ENCODE measurements at regions not wholly inside any gene's neighbourhood (a gene's known extent, or its start where the extent isn't known, plus 50 kb on each side); places are given as distances from the start of the nearest gene placed in this dataset.

DNA sequence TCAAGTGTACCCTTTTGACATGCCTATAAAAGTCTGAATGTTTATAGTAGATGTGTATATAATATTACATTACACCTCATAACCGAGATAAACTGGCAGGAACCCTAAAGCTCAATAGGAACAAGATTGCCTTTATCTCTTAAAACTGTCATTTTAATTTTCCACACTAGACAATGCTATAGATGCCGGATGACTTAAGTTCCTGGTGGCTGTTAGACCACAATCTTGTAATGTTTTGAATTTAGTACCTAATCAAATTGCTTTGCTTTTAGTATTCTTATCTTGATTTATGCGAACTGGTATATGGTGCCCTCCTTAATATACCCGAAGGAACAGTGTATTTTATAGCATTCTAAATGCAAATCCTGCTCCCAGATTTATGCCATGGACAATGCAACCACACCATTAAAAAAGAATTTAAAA, 1397.0 kb upstream of the ADGRL4 start:
- no peak for DNase-seq (ENCODE audit: low spot score)
- intact Hi-C loops (cut with micrococcal nuclease) = no loop called here
- Mint-ChIP-seq H3K9me3 (peaks cover 9% of the 10 kb centered on the region), H3K4me1 (ENCODE audit: low read depth) (no peaks in the 10 kb centered on the region), H3K4me3 (no peak overlapping the region), H3K27me3 (ENCODE audit: insufficient read depth) (no peaks in the 10 kb centered on the region), H3K27ac (no peak overlapping the region), H3K36me3 (ENCODE audit: low read depth) (no peaks in the 10 kb centered on the region)

- Mint-ChIP-seq H3K9me3 (peaks cover 11% of the 10 kb centered on the region), H3K4me3 (no peak overlapping the region), H3K27ac (no peak overlapping the region), H3K36me3 (ENCODE audit: low read depth) (no peaks in the 10 kb centered on the region), H3K4me1 (ENCODE audit: low read depth) (no peaks in the 10 kb centered on the region), H3K27me3 (ENCODE audit: insufficient read depth) (no peaks in the 10 kb centered on the region)
- no peak for DNase-seq (ENCODE audit: low spot score)
- intact Hi-C loops (cut with micrococcal nuclease) = no loop called here
Observed at GRCh38 chr1:80402625-80403024, 1396.1 kb upstream of the ADGRL4 start.

DNA sequence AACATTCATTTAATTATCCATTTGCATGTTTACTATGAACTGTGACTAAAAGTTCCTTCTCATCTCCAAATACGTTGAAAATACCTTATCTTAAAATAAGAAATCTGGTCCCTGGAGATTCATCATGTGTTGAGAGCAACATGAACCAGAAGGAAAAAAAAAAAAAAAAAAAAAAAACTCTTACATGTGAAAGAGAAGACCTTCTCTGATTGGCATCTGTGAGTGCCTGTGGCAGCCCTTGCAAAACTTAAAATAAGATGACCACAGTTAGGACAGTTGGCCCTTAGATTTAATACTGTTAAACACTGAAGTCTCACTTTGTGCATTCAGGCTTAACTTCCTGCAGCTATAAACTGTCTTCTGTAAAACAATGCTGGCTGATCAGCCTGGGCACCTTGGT, 1395.2 kb upstream of the ADGRL4 start:
- no peaks in the 10 kb centered on the region for H3K27me3 Mint-ChIP-seq (ENCODE audit: insufficient read depth)
- DNase-seq (ENCODE audit: low spot score) = no peak
- no peaks in the 10 kb centered on the region for H3K4me1 Mint-ChIP-seq (ENCODE audit: low read depth)
- intact Hi-C loops (cut with micrococcal nuclease) = no loop called here
- no peak overlapping the region for H3K4me3 Mint-ChIP-seq
- peaks cover 12% of the 10 kb centered on the region for H3K9me3 Mint-ChIP-seq
- no peaks in the 10 kb centered on the region for H3K36me3 Mint-ChIP-seq (ENCODE audit: low read depth)
- H3K27ac Mint-ChIP-seq = no peak overlapping the region

GRCh38 chr1:80392529-80392928, 1386.0 kb upstream of the ADGRL4 start:
- no peaks in the 10 kb centered on the region for H3K4me1 Mint-ChIP-seq (ENCODE audit: low read depth)
- no peak overlapping the region for H3K27ac Mint-ChIP-seq
- H3K9me3 Mint-ChIP-seq = peaks cover 10% of the 10 kb centered on the region
- no peak for DNase-seq (ENCODE audit: low spot score)
- H3K36me3 Mint-ChIP-seq (ENCODE audit: low read depth) = no peaks in the 10 kb centered on the region
- intact Hi-C loops (cut with micrococcal nuclease) = no loop called here
- no peak overlapping the region for H3K4me3 Mint-ChIP-seq
- no peaks in the 10 kb centered on the region for H3K27me3 Mint-ChIP-seq (ENCODE audit: insufficient read depth)

- no peaks in the 10 kb centered on the region for H3K4me1 Mint-ChIP-seq (ENCODE audit: low read depth)
- no peak for DNase-seq (ENCODE audit: low spot score)
- H3K9me3 Mint-ChIP-seq = peaks cover 13% of the 10 kb centered on the region
- intact Hi-C loops (cut with micrococcal nuclease) = no loop called here
- no peaks in the 10 kb centered on the region for H3K36me3 Mint-ChIP-seq (ENCODE audit: low read depth)
- no peaks in the 10 kb centered on the region for H3K27me3 Mint-ChIP-seq (ENCODE audit: insufficient read depth)
- H3K4me3 Mint-ChIP-seq = no peak overlapping the region
- H3K27ac Mint-ChIP-seq = no peak overlapping the region
Observed at GRCh38 chr1:80385650-80386049, 1379.1 kb upstream of the ADGRL4 start.

- H3K36me3 Mint-ChIP-seq (ENCODE audit: low read depth) = no peaks in the 10 kb centered on the region
- intact Hi-C loops (cut with micrococcal nuclease) = no loop called here
- no peak overlapping the region for H3K4me3 Mint-ChIP-seq
- no peak overlapping the region for H3K27ac Mint-ChIP-seq
- peaks cover 10% of the 10 kb centered on the region for H3K9me3 Mint-ChIP-seq
- DNase-seq (ENCODE audit: low spot score) = no peak
- no peaks in the 10 kb centered on the region for H3K27me3 Mint-ChIP-seq (ENCODE audit: insufficient read depth)
- no peaks in the 10 kb centered on the region for H3K4me1 Mint-ChIP-seq (ENCODE audit: low read depth)
Observed at GRCh38 chr1:80384959-80385358, 1378.4 kb upstream of the ADGRL4 start.

DNA sequence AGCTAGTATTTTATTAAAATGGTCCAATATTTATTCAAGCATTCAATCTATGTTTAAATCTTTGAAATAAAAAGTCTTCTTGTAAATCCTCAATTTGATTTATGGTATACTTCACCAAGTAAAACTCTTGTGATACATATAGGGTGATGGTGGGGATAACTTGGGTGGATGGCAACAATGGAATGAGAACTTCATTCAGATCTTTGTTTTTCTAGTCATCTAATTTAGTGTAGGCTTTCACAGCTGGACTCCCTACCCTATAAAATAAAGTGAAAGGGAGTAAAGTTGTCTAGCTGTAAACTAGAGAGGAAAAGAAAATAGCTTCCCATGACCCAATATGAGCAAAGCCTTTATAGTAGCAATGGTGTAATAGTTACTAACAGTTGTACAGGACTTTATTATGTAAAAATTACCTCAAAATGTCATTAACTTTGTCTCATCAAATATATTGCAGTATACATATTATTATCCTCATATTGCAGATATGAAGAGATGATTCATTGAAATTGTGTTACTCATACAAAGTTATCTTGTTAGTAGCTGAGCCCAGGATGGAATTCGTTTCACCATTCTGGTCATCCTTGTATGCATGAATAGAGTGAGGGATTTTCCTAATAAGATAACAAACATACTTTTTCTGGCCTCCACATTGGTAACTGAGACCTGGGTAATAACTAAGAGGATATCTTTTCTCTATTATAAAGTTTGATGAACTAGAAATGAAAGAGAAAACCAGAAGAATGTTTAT, 1377.7 kb upstream of the ADGRL4 start:
- Mint-ChIP-seq H3K27ac (no peak overlapping the region), H3K4me1 (ENCODE audit: low read depth) (no peaks in the 10 kb centered on the region), H3K4me3 (no peak overlapping the region), H3K27me3 (ENCODE audit: insufficient read depth) (no peaks in the 10 kb centered on the region), H3K36me3 (ENCODE audit: low read depth) (no peaks in the 10 kb centered on the region), H3K9me3 (peaks cover 6% of the 10 kb centered on the region)
- intact Hi-C loops (cut with micrococcal nuclease) = no loop called here
- DNase-seq (ENCODE audit: low spot score) = no peak

GRCh38 chr1:80375662-80376061, 1369.1 kb upstream of the ADGRL4 start:
- no peaks in the 10 kb centered on the region for H3K27me3 Mint-ChIP-seq (ENCODE audit: insufficient read depth)
- intact Hi-C loops (cut with micrococcal nuclease) = no loop called here
- no peaks in the 10 kb centered on the region for H3K4me1 Mint-ChIP-seq (ENCODE audit: low read depth)
- peaks cover 5% of the 10 kb centered on the region for H3K9me3 Mint-ChIP-seq
- no peak overlapping the region for H3K4me3 Mint-ChIP-seq
- no peak for DNase-seq (ENCODE audit: low spot score)
- no peak overlapping the region for H3K27ac Mint-ChIP-seq
- no peaks in the 10 kb centered on the region for H3K36me3 Mint-ChIP-seq (ENCODE audit: low read depth)

DNA sequence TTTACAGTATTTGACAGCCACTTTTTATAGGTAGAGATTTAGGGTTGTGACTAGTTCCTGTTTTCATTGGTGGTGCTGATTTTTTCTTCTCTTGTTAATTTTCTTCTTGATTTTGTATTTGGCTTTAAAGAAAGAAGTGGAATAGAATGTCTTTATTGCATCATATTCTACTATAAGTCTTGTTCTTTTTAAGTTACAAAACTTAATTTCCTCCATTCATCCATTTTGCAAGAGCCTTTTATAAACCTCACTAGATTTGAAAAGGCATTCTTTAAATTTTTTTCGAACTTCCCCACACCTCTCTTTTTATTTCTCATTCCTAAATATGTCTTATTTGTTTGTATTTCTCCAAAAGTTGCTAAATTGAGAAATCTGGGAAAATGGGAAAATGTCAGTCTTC, 1368.6 kb upstream of the ADGRL4 start:
- intact Hi-C loops (cut with micrococcal nuclease) = no loop called here
- DNase-seq (ENCODE audit: low spot score) = no peak
- Mint-ChIP-seq H3K27ac (no peak overlapping the region), H3K9me3 (peaks cover 5% of the 10 kb centered on the region), H3K4me1 (ENCODE audit: low read depth) (no peaks in the 10 kb centered on the region), H3K4me3 (no peak overlapping the region), H3K36me3 (ENCODE audit: low read depth) (no peaks in the 10 kb centered on the region), H3K27me3 (ENCODE audit: insufficient read depth) (no peaks in the 10 kb centered on the region)

DNA sequence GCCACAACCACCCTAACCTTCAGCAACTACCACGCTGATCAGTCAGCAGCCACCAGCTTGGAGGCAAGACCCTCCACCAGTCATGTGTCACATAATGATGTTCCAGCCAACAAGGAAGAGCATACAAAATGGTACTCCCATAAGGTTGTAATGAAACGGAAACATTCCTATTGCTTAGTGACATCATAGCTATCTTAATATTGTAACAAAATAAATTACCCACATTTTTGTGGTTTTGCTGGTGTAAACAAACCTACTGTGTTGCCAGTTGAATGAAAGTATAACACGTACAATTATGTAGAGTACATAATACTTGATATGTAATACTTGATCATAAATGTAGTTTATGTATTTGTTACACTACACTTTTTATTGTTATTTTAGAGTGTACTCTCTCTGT, 1363.2 kb upstream of the ADGRL4 start:
- H3K27me3 Mint-ChIP-seq (ENCODE audit: insufficient read depth) = no peaks in the 10 kb centered on the region
- intact Hi-C loops (cut with micrococcal nuclease) = no loop called here
- H3K27ac Mint-ChIP-seq = no peak overlapping the region

GRCh38 chr1:80367058-80367457, 1360.5 kb upstream of the ADGRL4 start:
- intact Hi-C loops (cut with micrococcal nuclease) = no loop called here
- H3K27ac Mint-ChIP-seq = no peak overlapping the region
- H3K9me3 Mint-ChIP-seq = peaks cover 4% of the 10 kb centered on the region
- no peak overlapping the region for H3K4me3 Mint-ChIP-seq
- no peaks in the 10 kb centered on the region for H3K4me1 Mint-ChIP-seq (ENCODE audit: low read depth)
- H3K36me3 Mint-ChIP-seq (ENCODE audit: low read depth) = no peaks in the 10 kb centered on the region
- DNase-seq (ENCODE audit: low spot score) = no peak
- no peaks in the 10 kb centered on the region for H3K27me3 Mint-ChIP-seq (ENCODE audit: insufficient read depth)

More for the DNA sequence above, 1363.2 kb upstream of the ADGRL4 start:
- DNase-seq (ENCODE audit: low spot score) = no peak
- Mint-ChIP-seq H3K36me3 (ENCODE audit: low read depth) (no peaks in the 10 kb centered on the region), H3K4me3 (no peak overlapping the region), H3K9me3 (peaks cover 4% of the 10 kb centered on the region), H3K4me1 (ENCODE audit: low read depth) (no peaks in the 10 kb centered on the region)

DNA sequence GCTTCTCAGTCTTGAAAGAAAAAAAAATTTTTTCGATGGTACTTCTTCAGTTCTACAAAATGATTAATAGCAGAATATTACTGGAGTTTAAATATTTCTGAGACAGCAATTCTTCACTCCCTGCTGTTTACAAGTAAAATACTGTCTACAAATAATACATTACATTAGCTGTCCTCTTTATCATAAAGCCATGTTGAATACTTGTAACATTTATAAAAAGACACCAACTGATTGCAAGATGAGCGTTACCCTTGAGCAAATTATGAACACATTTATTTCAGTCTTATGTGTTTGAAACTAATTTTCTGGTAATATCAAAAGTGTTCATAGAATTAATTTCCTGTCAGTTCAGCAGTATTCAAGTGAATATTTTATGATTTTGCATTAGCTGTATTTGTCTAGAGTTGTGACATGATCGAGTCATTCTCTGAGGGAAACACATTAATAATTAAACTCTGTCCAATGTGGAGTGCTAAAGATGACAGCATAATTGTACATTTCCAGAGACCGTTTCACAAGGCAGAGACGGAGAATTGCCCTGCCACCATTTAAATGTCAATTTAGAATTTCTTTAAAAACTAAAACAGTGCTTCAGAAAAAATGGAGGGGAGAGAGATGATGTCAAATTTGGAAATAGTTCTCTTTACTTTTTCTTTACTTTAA, 1359.0 kb upstream of the ADGRL4 start:
- Mint-ChIP-seq H3K9me3 (peaks cover 6% of the 10 kb centered on the region), H3K36me3 (ENCODE audit: low read depth) (no peaks in the 10 kb centered on the region)
- intact Hi-C loops (cut with micrococcal nuclease) = loop anchor here (2.0 kb wide), 1 partner anchor 45 kb away; no protein-coding TSS in a partner anchor

DNA sequence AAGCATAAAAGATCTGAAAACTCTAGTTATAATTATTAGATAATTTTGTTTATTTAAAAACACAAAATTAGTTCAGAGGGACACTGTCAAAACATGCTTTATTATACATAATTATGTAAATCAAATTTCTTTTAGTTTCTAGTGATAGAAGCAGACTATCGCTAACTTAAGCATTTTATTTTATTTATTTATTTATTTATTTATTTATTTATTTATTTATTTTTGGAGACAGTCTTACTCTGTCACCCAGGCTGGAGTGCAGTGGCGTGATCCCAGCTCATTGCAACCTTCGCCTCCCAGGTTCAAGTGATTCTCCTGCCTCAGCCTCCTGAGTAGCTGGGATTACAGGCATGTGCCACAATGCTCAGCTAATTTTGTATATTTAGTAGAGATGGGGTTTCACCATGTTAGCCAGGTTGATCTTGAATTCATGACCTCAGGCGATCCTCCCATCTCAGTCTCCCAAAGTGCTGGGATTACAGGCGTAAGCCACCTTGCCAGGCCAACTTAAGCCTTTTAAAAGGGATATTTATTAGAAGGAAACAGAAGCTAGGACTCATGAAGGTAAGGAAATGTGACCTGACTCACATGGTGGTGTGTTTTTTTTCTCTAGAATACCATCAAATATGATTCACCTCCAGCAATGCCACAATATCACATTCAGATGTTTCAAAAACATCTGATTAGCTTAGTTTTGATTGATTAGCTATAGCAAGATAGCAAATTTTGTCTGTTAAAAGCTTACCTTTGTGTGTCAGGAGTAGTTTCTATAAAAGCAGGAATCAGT, 1357.4 kb upstream of the ADGRL4 start:
- H3K27me3 Mint-ChIP-seq (ENCODE audit: insufficient read depth) = no peaks in the 10 kb centered on the region
- peaks cover 15% of the 10 kb centered on the region for H3K9me3 Mint-ChIP-seq
- H3K36me3 Mint-ChIP-seq (ENCODE audit: low read depth) = no peaks in the 10 kb centered on the region
- H3K27ac Mint-ChIP-seq = no peak overlapping the region
- DNase-seq (ENCODE audit: low spot score) = no peak
- no peak overlapping the region for H3K4me3 Mint-ChIP-seq
- no peaks in the 10 kb centered on the region for H3K4me1 Mint-ChIP-seq (ENCODE audit: low read depth)
- intact Hi-C loops (cut with micrococcal nuclease) = loop anchor here (2.0 kb wide), 1 partner anchor 47 kb away; no protein-coding TSS in a partner anchor

More for the DNA sequence above, 1359.0 kb upstream of the ADGRL4 start:
- Mint-ChIP-seq H3K27me3 (ENCODE audit: insufficient read depth) (no peaks in the 10 kb centered on the region), H3K4me3 (no peak overlapping the region), H3K27ac (no peak overlapping the region), H3K4me1 (ENCODE audit: low read depth) (no peaks in the 10 kb centered on the region)
- DNase-seq (ENCODE audit: low spot score) = no peak

Measured in activated T-helper 1 cell treated with anti-CD3 and anti-CD28 coated beads, Interleukin-12 subunit alpha, Interleukin-12 subunit beta, Interleukin-2, Interleukin-4 antibody, amounts not matched to agents 30 ng/mL and 10 ng/mL and 1 ng/mL, durations not matched to agents 14 hours and 24 hours and 36 hours (primary cell).